K562 (cell line): ENCODE measurements at regions not wholly inside any gene's neighbourhood (a gene's known extent, or its start where the extent isn't known, plus 50 kb on each side); places are given as distances from the start of the nearest gene placed in this dataset.

Experiments used
- ATAC-seq: fragments of 200-7000 bp; cut with Tn5 transposase; 3 replicates; pipeline ENCODE4 v1.9.1; 2020; ENCODE audit warnings: moderate library complexity
- BruUV-seq: library from RNA; stranded (reverse); fragments of 400-500 nt; replicated peaks from 2 replicates; lab custom pipeline; 2021; lab: Mats Ljungman, UMichigan
- CTCF ChIA-PET: fragments of 300-600 bp; formaldehyde crosslinking; extraction: SDS; loops from one replicate; lab custom pipeline; 2021; ENCODE audit warnings: low intra/inter-chr PET ratio; lab: Yijun Ruan, JAX
- POLR2A ChIA-PET: fragments of 300-600, 350-650 bp; sonication (Branson Sonifier 250); formaldehyde crosslinking; extraction: SDS; loops from one replicate; lab custom pipeline; 2021; ENCODE audit warnings: antibody characterized with exemption, inconsistent platforms; lab: Yijun Ruan, JAX
- DNase-seq, 4 experiments: peaks; one replicate each; pipeline versions ENCODE4 v3.0.0 to v3.0.0-alpha.2; 2011 to 2018; ENCODE audit warnings: low spot score in 3 of 4, mixed read lengths in 3 of 4; ENCODE audit errors: extremely low read depth in 1 of 4
- FAIRE-seq: peaks from 2 replicates; lab custom pipeline; 2011; peaks lifted over from hg19 to GRCh38; lab: Jason Lieb, UNC
- H2AFZ ChIP-seq: 2 replicates; pipeline ENCODE4 v1.6.0; 2011; ENCODE audit warnings: low read depth, low read length, control low read depth, inconsistent platforms
- H3K27ac ChIP-seq: fragments of 200-600 bp; 3 replicates; pipeline ENCODE4 v1.8.0; 2011; ENCODE audit warnings: low read depth, mild to moderate bottlenecking, control low read depth, inconsistent platforms, low read length, moderate library complexity, mixed read lengths; ENCODE audit errors: extremely low read depth
- H3K27me3 ChIP-seq, 2 experiments: fragments of 300-600 bp in 1 of 2; 2 replicates in 1 of 2; 3 replicates in 1 of 2; pipeline versions ENCODE4 v1.6.0 to v1.8.0; 2011; ENCODE audit warnings: inconsistent platforms in 2 of 2, low read length in 2 of 2, mild to moderate bottlenecking in 1 of 2, mixed read lengths in 1 of 2, moderate library complexity in 1 of 2; ENCODE audit not compliant: control insufficient read depth in 2 of 2, insufficient read depth in 2 of 2
- H3K36me3 ChIP-seq: fragments of 300-600 bp; 3 replicates; pipeline ENCODE4 v1.8.0; 2011; ENCODE audit warnings: mild to moderate bottlenecking, low read length, inconsistent platforms; ENCODE audit not compliant: control insufficient read depth, insufficient read depth
- H3K4me1 ChIP-seq, 2 experiments: fragments of 200-600 bp in 1 of 2; replicated peaks in 1 of 2; 2 replicates in 1 of 2; 3 replicates in 1 of 2; pipeline versions ENCODE4 v1.5.1 to v1.8.0; 2011; ENCODE audit warnings: inconsistent platforms in 2 of 2, low read length in 2 of 2, mild to moderate bottlenecking in 1 of 2, mixed read lengths in 1 of 2, moderate library complexity in 1 of 2; ENCODE audit not compliant: control insufficient read depth in 2 of 2, insufficient read depth in 2 of 2
- H3K4me2 ChIP-seq: 2 replicates; pipeline ENCODE4 v1.6.1; 2011; ENCODE audit warnings: low read length, control low read depth, inconsistent platforms, mixed read lengths; ENCODE audit not compliant: insufficient read depth
- H3K4me3 ChIP-seq: fragments of 200-600 bp; sonication (generic), shearing (Covaris generic); 2 replicates; pipeline ENCODE4 v1.5.1; 2016; ENCODE audit warnings: control low read depth, inconsistent platforms
- H3K79me2 ChIP-seq: fragments of 200-600 bp; 3 replicates; pipeline ENCODE4 v1.8.0; 2011; ENCODE audit warnings: low read length, inconsistent platforms; ENCODE audit not compliant: control insufficient read depth, insufficient read depth
- H3K9ac ChIP-seq, 2 experiments: 2 replicates each; pipeline versions ENCODE4 v1.6.0 to v1.6.1; 2011; ENCODE audit warnings: low read depth in 2 of 2, low read length in 2 of 2, control low read depth in 1 of 2, inconsistent platforms in 1 of 2, mild to moderate bottlenecking in 1 of 2, mixed read lengths in 1 of 2; ENCODE audit not compliant: insufficient read depth in 1 of 2
- H3K9me1 ChIP-seq: one replicate; pipeline ENCODE4 v1.6.0; 2011; ENCODE audit warnings: inconsistent platforms, mild to moderate bottlenecking, low read length, moderate library complexity; ENCODE audit not compliant: control insufficient read depth, insufficient read depth
- H3K9me3 ChIP-seq: replicated peaks from 2 replicates; pipeline ENCODE4 v1.5.1; 2011; ENCODE audit warnings: low read depth, low read length, inconsistent platforms; ENCODE audit not compliant: control insufficient read depth, insufficient read depth
- H4K20me1 ChIP-seq: replicated peaks from 2 replicates; pipeline ENCODE4 v1.6.1; 2011; ENCODE audit warnings: low read length, inconsistent platforms, mixed read lengths; ENCODE audit not compliant: control insufficient read depth, insufficient read depth
- ARHGAP35 ChIP-seq: fragments of 450-650 bp; IDR thresholded peaks from 2 replicates; pipeline ENCODE4 v1.6.1; 2018; ENCODE audit not compliant: partially characterized antibody
- CREB1 ChIP-seq, 2 experiments: sonication (generic) in 1 of 2; formaldehyde crosslinking in 1 of 2; IDR thresholded peaks; 2 replicates each; pipeline versions ENCODE4 v1.6.1 to v1.8.0; 2012 to 2022; ENCODE audit warnings: inconsistent platforms in 1 of 2, mild to moderate bottlenecking in 1 of 2, missing genetic modification reagents in 1 of 2, moderate library complexity in 1 of 2
- EGR1 ChIP-seq: fragments of 450-650 bp; conservative IDR thresholded peaks from 2 replicates; pipeline ENCODE4 v1.6.1; 2017; ENCODE audit warnings: mild to moderate bottlenecking
- ETV6 ChIP-seq, 3 experiments: fragments of 150-350 bp in 1 of 3; sonication (generic) in 1 of 3; formaldehyde crosslinking in 1 of 3; IDR thresholded peaks; 2 replicates each; pipeline versions ENCODE4 v1.6.1 to v1.8.0; 2014 to 2022; ENCODE audit warnings: borderline replicate concordance in 2 of 3, low read depth in 2 of 3, antibody characterized with exemption in 1 of 3, low read length in 1 of 3, mild to moderate bottlenecking in 1 of 3, missing genetic modification reagents in 1 of 3
- GTF2F1 ChIP-seq: IDR thresholded peaks from 2 replicates; pipeline ENCODE4 v1.6.1; 2011; ENCODE audit warnings: low read depth, low read length, improper control_type of control experiment
- HDAC6 ChIP-seq: IDR thresholded peaks from 2 replicates; pipeline ENCODE4 v1.6.1; 2012; ENCODE audit warnings: low read depth, mild to moderate bottlenecking, control low read depth, inconsistent platforms, low read length, moderate library complexity
- HIVEP1 ChIP-seq: fragments of 250-450 bp; sonication (Bioruptor Pico); IDR thresholded peaks from 2 replicates; pipeline ENCODE4 v1.4.0; 2020; ENCODE audit warnings: mild to moderate bottlenecking
- KLF6 ChIP-seq: fragments of 250-450 bp; sonication (Bioruptor Pico); IDR thresholded peaks from 2 replicates; pipeline ENCODE4 v1.4.0; 2020; ENCODE audit warnings: mild to moderate bottlenecking, moderate library complexity, borderline replicate concordance
- MTA2 ChIP-seq: fragments of 450-650 bp; IDR thresholded peaks from 2 replicates; pipeline ENCODE4 v1.6.1; 2016; ENCODE audit warnings: low read depth
- MXI1 ChIP-seq: IDR thresholded peaks from 2 replicates; pipeline ENCODE4 v1.6.1; 2011; ENCODE audit warnings: low read depth, mild to moderate bottlenecking, improper control_type of control experiment, low read length
- PKNOX1 ChIP-seq: fragments of 450-650 bp; IDR thresholded peaks from 2 replicates; pipeline ENCODE4 v1.6.1; 2016
- TCF15 ChIP-seq: fragments of 250-450 bp; sonication (Bioruptor Pico); IDR thresholded peaks from 2 replicates; pipeline ENCODE4 v1.8.0; 2022; ENCODE audit warnings: moderate library complexity, mild to moderate bottlenecking, inconsistent platforms
- ZBTB11 ChIP-seq, 3 experiments: fragments of 200-800 bp in 1 of 3; fragments of 250-450 bp in 1 of 3; fragments of 450-650 bp in 1 of 3; sonication (Bioruptor Pico) in 1 of 3; sonication (Bioruptor generic) in 1 of 3; formaldehyde crosslinking in 1 of 3; IDR thresholded peaks; 2 replicates each; pipeline versions ENCODE4 v1.6.1 to v1.8.0; 2016 to 2022; ENCODE audit warnings: mild to moderate bottlenecking in 2 of 3, missing genetic modification characterization in 2 of 3, missing compliant biosample characterization in 1 of 3, moderate library complexity in 1 of 3
- ZBTB17 ChIP-seq: fragments of 450-650 bp; formaldehyde crosslinking; IDR thresholded peaks from 2 replicates; pipeline ENCODE4 v1.4.0; 2020; ENCODE audit warnings: mild to moderate bottlenecking
- WGBS: fragments of 100-300 bp; shearing (Covaris generic); methylation state at CpG from one replicate; pipeline ENCODE4 v1.1.6; 2016; ENCODE audit warnings: low coverage, mixed read lengths; ENCODE audit not compliant: insufficient coverage; ENCODE audit errors: missing lambda C conversion rate; 5-methylcytosine and 5-hydroxymethylcytosine counted together
- in situ Hi-C: fragments of 300-500 bp; cut with MboI; formaldehyde crosslinking; loops from 4 replicates; pipeline ENCODE4 v1.15.0; 2018; ENCODE audit warnings: inconsistent platforms, mixed read lengths
- intact Hi-C: fragments of 100-400 bp; cut with micrococcal nuclease; formaldehyde crosslinking; loops from 2 replicates; pipeline ENCODE4 v1.14.2; 2022

- TF ChIP-seq ZBTB11 (CRISPR knock-in tag; IDR thresholded peaks at IDR 0.05) (no peak), ETV6 (IDR thresholded peaks at IDR 0.05; ENCODE audit: borderline replicate concordance in 1 of 2, low read depth in 2 of 2, low read length in 1 of 2) (no peak), ETV6 (CRISPR knock-in tag; IDR thresholded peaks at IDR 0.05; ENCODE audit: borderline replicate concordance) (no peak)
- TF ChIP-seq, all 486 proteins: peak for 0
These were observed 146.1 kb upstream of the OTOS start (continued) for GRCh38 chr2:240286596-240286995.

GRCh38 chr2:240287011-240287410 is 146.6 kb upstream of the OTOS start:
- TF ChIP-seq GTF2F1: no peak
- no peak for TF ChIP-seq MTA2
- no peak for TF ChIP-seq KLF6 (CRISPR knock-in tag)
- TF ChIP-seq HIVEP1 (CRISPR knock-in tag): no peak
- TF ChIP-seq HDAC6: no peak
- no peak for TF ChIP-seq ZBTB17 (CRISPR knock-in tag)
- TF ChIP-seq TCF15 (CRISPR knock-in tag): no peak
- no peak for TF ChIP-seq CREB1 (IDR thresholded peaks at IDR 0.05)
- no peak for TF ChIP-seq CREB1 (CRISPR knock-in tag; IDR thresholded peaks at IDR 0.05)
- no peak for TF ChIP-seq EGR1
- no peak for TF ChIP-seq ARHGAP35
- no peak for TF ChIP-seq PKNOX1
- no peak for TF ChIP-seq MXI1
- TF ChIP-seq, all 486 proteins: peak for 0
- FAIRE-seq (no peak), DNase-seq (no peak), ATAC-seq (no peak)
- BruUV-seq: no TSS peak
- no peak overlapping the region for H3K4me3 ChIP-seq
- CTCF ChIA-PET: no interaction called here
- no peak overlapping the region for H3K9ac ChIP-seq
- H2AFZ ChIP-seq: no peak overlapping the region
- no peaks in the 10 kb centered on the region for H3K36me3 ChIP-seq
- no peaks in the 10 kb centered on the region for H3K9me3 ChIP-seq
- H3K27ac ChIP-seq: no peak overlapping the region
- H3K79me2 ChIP-seq: no peaks in the 10 kb centered on the region
- no peaks in the 10 kb centered on the region for H3K9me1 ChIP-seq
- POLR2A ChIA-PET: no interaction called here
- no peaks in the 10 kb centered on the region for H3K4me1 ChIP-seq
- no peak overlapping the region for H3K4me2 ChIP-seq
- in situ Hi-C loops (no loop called here), intact Hi-C loops (no loop called here)
- peaks cover 2 to 34% of the 10 kb centered on the region in 2 experiments; a peak in 4 of 5 replicates for H3K27me3 ChIP-seq
- 0 out of 2 replicates have a peak, but pooled peaks cover 3% of the 10 kb centered on the region for H4K20me1 ChIP-seq
- WGBS: 0% methylated on average over 3 of the region's 14 CpGs
